Right lobe of liver (tissue), 6 donors: ENCODE measurements at regions not wholly inside any gene's neighbourhood (a gene's known extent, or its start where the extent isn't known, plus 50 kb on each side); places are given as distances from the start of the nearest gene placed in this dataset.
A peak's percentile ranks its signal among the peaks of the same experiment; 100 is the strongest.

Source experiments
- ATAC-seq, 4 donors: fragments of 200-7000 bp; cut with Tn5 transposase; one replicate each; pipeline ENCODE4 v1.9.1; 2020; ENCODE audit warnings: mild to moderate bottlenecking in 4 of 4, moderate library complexity in 4 of 4
- DNase-seq, 3 donors: peaks; one replicate each; pipeline ENCODE4 v3.0.0-alpha.2; 2020
- H3K27ac ChIP-seq, 3 donors: fragments of 200-600 bp; one replicate each; pipeline ENCODE4 v1.8.0; 2022
- H3K27me3 ChIP-seq, 2 donors: fragments of 200-600 bp; one replicate each; pipeline ENCODE4 v1.8.0; 2022
- H3K36me3 ChIP-seq, 4 donors: fragments of 200-600 bp; sonication (generic) in 1 of 4; one replicate each; pipeline versions ENCODE4 v1.5.1 to v1.8.0; 2017 to 2022; ENCODE audit warnings: control low read depth in 1 of 4
- H3K4me1 ChIP-seq, 4 donors: fragments of 200-600 bp; sonication (generic) in 1 of 4; one replicate each; pipeline versions ENCODE4 v1.5.1 to v1.8.0; 2017 to 2022; ENCODE audit warnings: control low read depth in 1 of 4
- H3K4me3 ChIP-seq, 3 donors: fragments of 200-600 bp; one replicate each; pipeline ENCODE4 v1.8.0; 2022
- H3K9me3 ChIP-seq, 4 donors: fragments of 200-600 bp; sonication (generic) in 1 of 4; one replicate each; pipeline versions ENCODE4 v1.5.1 to v1.8.0; 2017 to 2022; ENCODE audit warnings: control low read depth in 1 of 4
- CTCF ChIP-seq, 4 donors: fragments of 200-600 bp in 3 of 4; fragments of 450-650 bp in 1 of 4; IDR thresholded peaks; one replicate each; pipeline versions ENCODE4 v1.5.1 to v1.8.0; 2016 to 2022; ENCODE audit warnings: antibody characterized with exemption in 4 of 4, mild to moderate bottlenecking in 2 of 4
- POLR2A ChIP-seq: fragments of 450-650 bp; IDR thresholded peaks from one replicate; pipeline ENCODE4 v1.6.1; 2017; ENCODE audit warnings: antibody characterized with exemption, mild to moderate bottlenecking
- WGBS: methylation state at CpG from one replicate; pipeline ENCODE4 v1.1.6; 2018; ENCODE audit warnings: low coverage, low lambda C conversion rate; ENCODE audit not compliant: insufficient coverage; ENCODE audit errors: missing lambda C conversion rate; 5-methylcytosine and 5-hydroxymethylcytosine counted together
- intact Hi-C, 2 donors: fragments of 100-400 bp; cut with DNase I; formaldehyde crosslinking; loops; one replicate each; pipeline versions ENCODE4 v1.11.2 to v1.14.1; 2022
- donor health status: DM: no; HTN: yes; CAD: no.
- donor health status: DM: no; HTN: no; CAD: no.
- donor health status: DM: no; HTN: no; CAD: no.
- donor health status: DM: no; HTN: yes; CAD: no.
- donor health status: DM: no; HTN: yes; CAD: no.

- intact Hi-C loops: no loop called here
- TF ChIP-seq POLR2A (no peak), CTCF (IDR thresholded peaks at IDR 0.05) (no peak)
- WGBS: 69% methylated on average over 2 of the region's 2 CpGs
- no peak overlapping the region for H3K27ac ChIP-seq
- no peaks in the 10 kb centered on the region for H3K4me1 ChIP-seq
- no peaks in the 10 kb centered on the region for H3K9me3 ChIP-seq
- no peak overlapping the region for H3K4me3 ChIP-seq
- DNase-seq (no peak), ATAC-seq (peak in 3 of 4 donors; percentile 22 to 32 (median 27))
- H3K27me3 ChIP-seq: no peaks in the 10 kb centered on the region
- no peaks in the 10 kb centered on the region for H3K36me3 ChIP-seq
These were observed 70.0 kb upstream of the SSBP2 start for GRCh38 chr5:81820863-81821262.

GRCh38 chr5:81820318-81820636 lies 69.4 kb upstream of the SSBP2 start:
- Histone ChIP-seq H3K4me3 (no peak overlapping the region), H3K4me1 (no peaks in the 10 kb centered on the region), H3K36me3 (no peaks in the 10 kb centered on the region), H3K27me3 (no peaks in the 10 kb centered on the region), H3K9me3 (no peaks in the 10 kb centered on the region), H3K27ac (no peak overlapping the region)
- no peak for TF ChIP-seq CTCF (IDR thresholded peaks at IDR 0.05)
- no peak for TF ChIP-seq POLR2A
- DNase-seq (no peak), ATAC-seq (no peak)
- intact Hi-C loops: no loop called here

GRCh38 chr5:81819556-81820317 lies 68.8 kb upstream of the SSBP2 start:
- WGBS: 73% methylated on average over 3 of the region's 6 CpGs
- ATAC-seq: peak in 1 of 4 donors; percentile 53
- Histone ChIP-seq H3K27me3 (no peaks in the 10 kb centered on the region), H3K4me1 (no peaks in the 10 kb centered on the region), H3K36me3 (no peaks in the 10 kb centered on the region), H3K9me3 (no peaks in the 10 kb centered on the region), H3K4me3 (no peak overlapping the region), H3K27ac (no peak overlapping the region)
- TF ChIP-seq CTCF (IDR thresholded peaks at IDR 0.05): no peak
- TF ChIP-seq POLR2A: no peak
- intact Hi-C loops: no loop called here
- no peak for DNase-seq

GRCh38 chr5:81817980-81818379 lies 67.1 kb upstream of the SSBP2 start:
- intact Hi-C loops: no loop called here
- no peak overlapping the region for H3K27ac ChIP-seq
- no peak overlapping the region for H3K4me3 ChIP-seq
- no peak for TF ChIP-seq CTCF (IDR thresholded peaks at IDR 0.05)
- TF ChIP-seq POLR2A: no peak
- 41% methylated on average over 5 of the region's 5 CpGs for WGBS
- no peaks in the 10 kb centered on the region for H3K36me3 ChIP-seq
- no peaks in the 10 kb centered on the region for H3K9me3 ChIP-seq
- no peak for ATAC-seq
- H3K4me1 ChIP-seq: no peaks in the 10 kb centered on the region
- no peak for DNase-seq
- H3K27me3 ChIP-seq: no peaks in the 10 kb centered on the region

GRCh38 chr5:81817086-81817485 lies 66.2 kb upstream of the SSBP2 start:
- intact Hi-C loops: no loop called here
- Histone ChIP-seq H3K4me1 (no peaks in the 10 kb centered on the region), H3K27ac (no peak overlapping the region), H3K9me3 (no peaks in the 10 kb centered on the region), H3K36me3 (no peaks in the 10 kb centered on the region), H3K27me3 (no peaks in the 10 kb centered on the region), H3K4me3 (no peak overlapping the region)
- 84% methylated on average over 3 of the region's 3 CpGs for WGBS
- ATAC-seq: no peak
- TF ChIP-seq POLR2A: no peak
- TF ChIP-seq CTCF (IDR thresholded peaks at IDR 0.05): no peak
- no peak for DNase-seq
